ENCODE measurements at regions not wholly inside any gene's neighbourhood (a gene's known extent, or its start where the extent isn't known, plus 50 kb on each side); places are given as distances from the start of the nearest gene placed in this dataset.
"Not testable (repeated sequence)": the region's sequence is repeated elsewhere in the genome, so short reads cannot be mapped to it uniquely, and the experiment has no call there.

DNA sequence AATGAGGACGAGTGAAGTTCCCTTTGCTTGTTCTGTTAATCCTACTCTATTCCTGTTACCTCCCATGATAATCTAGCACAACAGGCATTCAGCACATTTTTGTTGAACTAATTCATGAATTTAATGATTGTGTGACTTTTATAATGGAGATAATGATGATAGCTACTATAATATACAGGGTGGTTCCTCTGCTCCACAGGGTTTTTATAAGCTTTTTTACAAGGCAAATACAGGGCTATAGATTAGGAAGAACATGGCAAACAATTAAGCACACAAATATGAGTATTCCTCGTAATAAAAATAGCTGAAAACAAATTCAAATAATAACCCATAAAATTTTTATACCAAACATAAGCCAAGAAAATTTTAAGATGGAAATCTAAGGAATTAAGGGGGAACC is 145.6 kb upstream of the TMTC1 start:
- no peak for DNase-seq

GRCh38 chr12:29921307-29921706 is 137.6 kb upstream of the TMTC1 start:
- DNase-seq: no peak

- DNase-seq: no peak
Observed at GRCh38 chr12:29908157-29908556, 124.4 kb upstream of the TMTC1 start.

DNA sequence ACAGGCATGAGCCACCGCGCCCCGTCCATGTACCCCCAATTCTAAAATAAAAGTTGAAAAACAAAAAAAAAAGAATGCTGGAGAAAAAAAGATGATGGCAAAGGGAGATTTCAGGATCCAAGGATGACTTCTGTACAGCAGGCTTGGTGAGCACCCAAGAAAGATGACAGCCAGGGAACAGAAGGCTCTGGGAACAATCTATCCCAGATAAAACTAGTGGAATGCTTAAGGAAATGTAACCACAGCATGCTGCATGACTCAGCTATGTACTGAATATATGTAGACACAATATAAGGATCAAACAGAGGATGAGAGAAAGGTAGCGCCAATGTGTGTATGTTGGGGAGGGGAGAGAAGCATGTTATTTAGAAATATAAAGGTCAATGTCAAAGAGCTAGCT is 123.7 kb upstream of the TMTC1 start:
- no peak for DNase-seq

DNA sequence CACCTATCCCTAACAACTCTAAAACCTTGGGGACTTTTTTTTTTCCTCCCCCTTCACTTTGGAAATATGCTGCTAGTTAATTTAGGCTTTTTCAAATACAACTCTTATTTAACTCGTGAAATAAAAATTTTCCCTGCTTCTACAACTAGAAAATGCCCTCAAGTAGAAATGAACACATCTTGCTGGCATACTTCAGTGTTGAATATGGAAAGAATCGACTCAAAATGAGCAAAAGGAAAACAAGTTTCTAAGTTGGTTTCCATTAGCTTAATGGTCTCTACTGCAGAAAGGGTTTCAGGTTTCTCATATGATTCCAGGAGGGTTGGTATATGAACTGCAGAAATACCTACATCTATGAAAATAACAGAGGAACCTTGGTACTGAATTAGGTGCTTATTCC is 118.3 kb upstream of the TMTC1 start:
- no peak for DNase-seq

GRCh38 chr12:29901585-29901984 is 117.8 kb upstream of the TMTC1 start:
- no peak for DNase-seq

DNA sequence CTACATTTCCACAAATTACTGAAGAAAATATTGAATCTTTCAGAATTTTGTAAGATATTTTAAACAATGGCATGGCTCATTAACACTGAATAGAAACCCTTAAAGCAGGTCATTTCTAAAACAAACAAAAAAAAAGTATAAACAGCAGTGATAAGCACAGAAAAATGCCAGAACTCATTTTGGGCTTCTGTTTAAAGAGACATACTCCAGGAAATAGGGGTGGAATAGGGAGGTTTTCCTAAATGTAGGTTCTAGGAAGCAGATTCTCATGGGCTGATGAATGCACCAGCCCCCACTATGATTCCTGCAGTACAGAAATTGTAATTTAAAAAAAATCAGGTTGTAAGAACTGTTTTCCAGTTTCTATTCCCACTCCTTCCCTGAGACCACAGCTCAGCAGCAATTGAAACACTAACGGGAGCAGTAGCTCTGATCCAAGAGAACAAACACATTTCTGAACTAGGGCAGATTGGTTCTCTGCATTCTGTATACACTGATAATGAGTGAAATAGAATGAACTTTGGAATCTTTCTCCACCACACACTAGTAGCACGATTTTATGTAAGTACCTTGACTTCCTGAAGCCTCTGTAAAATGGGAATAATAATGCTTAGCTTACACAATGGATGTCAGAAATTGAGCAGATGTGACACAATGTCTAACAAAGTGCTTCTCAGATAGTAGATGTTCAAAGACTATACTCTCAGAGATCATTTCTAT is 115.6 kb upstream of the TMTC1 start:
- DNase-seq: no peak

DNA sequence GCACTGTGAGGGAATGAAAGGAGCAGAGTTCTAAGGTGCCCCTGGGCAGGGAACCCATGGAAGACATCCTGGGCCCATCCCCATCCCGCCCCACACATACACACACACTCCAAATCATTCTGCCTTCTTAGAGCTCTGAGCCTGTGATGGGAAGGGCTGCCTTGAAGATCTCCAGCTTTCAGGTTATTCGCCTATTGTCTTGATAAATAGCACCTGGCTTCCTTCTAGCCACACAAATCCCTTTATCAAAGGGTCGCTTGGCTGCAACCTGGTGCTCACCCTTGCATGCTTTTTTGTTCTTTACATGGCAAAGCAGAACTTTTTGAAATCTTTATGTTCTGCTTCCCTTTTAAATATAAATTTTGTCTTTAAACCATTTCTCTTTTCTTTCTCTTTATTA is 112.2 kb upstream of the TMTC1 start:
- no peak for DNase-seq

DNA sequence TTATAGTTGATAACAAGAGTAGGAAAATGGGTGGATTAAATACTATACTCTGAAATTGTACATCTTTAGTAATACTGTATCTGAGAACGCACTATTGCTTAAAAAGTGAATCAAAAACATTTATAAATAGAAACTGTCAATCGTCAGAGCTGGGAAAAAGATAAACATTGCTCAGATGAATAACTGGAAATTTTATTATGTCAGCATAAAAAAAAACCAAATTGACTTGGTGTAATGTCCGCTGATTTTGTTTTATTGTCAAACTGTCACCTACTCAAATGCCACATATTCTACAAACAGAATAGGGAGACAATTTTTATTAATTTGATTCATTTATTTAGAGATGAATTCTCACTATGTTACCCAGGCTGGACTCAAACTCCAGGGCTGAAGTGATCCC is 109.3 kb upstream of the TMTC1 start:
- DNase-seq: no peak

- DNase-seq: no peak
Observed at GRCh38 chr12:29891792-29892191, 108.0 kb upstream of the TMTC1 start.

DNA sequence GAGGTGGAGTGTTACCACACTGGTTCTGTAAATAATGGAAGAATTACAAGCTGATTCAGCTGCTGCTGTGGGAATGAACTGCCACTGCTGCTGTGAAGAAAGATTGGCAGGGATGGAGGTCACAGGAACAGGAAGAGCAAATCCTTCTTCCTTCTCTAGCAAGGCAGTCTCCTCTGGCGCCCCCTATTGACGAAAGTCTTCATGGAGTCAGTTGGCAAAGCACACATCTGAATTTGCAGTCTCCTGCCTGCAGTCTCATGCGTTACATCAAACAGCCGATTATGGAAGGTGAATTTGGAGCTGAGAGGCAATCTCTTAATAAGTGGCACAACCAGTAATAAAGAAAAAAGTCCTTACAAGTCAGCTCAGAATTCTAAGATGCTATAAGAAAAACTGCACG is 106.0 kb upstream of the TMTC1 start:
- DNase-seq: peak; percentile 29

DNA sequence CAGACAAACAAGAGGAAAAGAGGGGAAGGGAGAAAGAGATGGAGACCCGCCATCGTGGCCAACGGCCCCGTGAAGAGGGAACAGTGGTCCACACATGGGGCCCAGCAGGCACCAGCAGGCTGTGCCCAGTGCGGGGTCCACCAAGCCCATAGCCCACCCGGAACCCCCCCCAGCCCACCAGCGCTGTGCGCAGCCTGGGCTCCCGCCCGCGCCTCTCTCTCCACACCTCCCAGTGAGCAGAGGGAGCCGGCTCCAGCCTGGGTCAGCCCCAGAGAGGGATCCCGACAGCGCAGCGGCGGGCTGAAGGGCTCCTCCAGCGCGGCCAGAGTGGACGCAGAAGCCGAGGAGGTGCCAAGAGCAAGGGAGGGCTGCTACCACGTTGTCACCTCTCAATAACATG is 105.0 kb upstream of the TMTC1 start:
- no peak for DNase-seq

DNA sequence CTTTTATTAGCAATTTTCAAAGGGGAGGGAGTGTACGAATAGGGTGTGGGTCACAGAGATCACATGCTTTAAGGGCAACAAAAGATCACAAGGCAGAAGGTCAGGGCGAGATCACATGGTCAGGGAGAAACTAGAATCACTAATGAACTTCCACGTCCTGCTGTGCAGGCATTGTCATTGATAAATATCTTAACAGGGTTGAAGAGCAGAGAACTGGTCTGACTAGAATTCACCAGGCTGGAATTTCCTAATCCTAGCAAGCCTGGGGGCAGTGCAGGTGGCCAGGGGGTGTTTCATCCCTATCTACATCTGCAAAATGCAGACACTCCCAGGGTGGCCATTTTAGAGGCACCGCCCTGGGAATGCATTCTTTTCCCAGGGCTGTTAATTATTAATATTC is 101.2 kb upstream of the TMTC1 start:
- DNase-seq: not testable (repeated sequence)

GRCh38 chr12:29883941-29884554 is 100.3 kb upstream of the TMTC1 start:
- no peak for DNase-seq

DNA sequence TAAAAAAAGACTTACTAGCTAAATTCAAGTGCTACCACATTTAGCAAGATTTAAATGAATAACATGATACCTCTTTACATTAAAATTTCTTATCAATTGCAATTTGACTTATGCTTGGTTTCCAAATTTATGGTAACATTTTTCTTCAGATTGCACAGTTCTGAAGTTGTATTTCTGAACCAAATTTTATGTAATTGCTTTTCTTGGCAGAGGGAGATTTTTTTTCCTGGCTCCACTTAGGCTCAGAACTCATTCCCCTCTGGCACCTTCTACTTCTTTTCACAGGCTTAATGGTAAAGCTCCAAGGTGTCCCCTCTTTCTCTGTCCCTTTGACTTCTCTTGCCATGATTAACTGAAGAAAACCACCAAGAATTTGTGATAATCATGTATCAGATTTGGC is 99.8 kb upstream of the TMTC1 start:
- no peak for DNase-seq

DNA sequence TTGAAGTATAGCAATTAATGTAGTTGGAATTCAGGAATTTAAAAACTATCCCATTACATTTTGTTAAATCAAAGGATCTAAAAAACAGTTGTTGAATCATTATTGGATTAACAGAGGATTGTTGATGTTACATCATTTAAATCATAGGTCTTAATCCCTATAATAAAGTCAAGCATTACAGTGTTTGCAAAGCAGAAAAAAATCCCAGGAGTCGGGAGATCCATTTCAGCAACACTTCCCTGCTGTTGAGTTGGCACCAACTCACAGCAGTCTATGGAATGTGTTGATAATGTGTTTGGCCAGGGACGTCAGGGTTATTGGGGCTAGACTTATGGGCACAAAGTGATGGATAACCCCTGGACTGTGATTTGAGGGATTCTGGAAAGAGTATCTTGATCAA is 99.1 kb upstream of the TMTC1 start:
- DNase-seq: no peak

DNA sequence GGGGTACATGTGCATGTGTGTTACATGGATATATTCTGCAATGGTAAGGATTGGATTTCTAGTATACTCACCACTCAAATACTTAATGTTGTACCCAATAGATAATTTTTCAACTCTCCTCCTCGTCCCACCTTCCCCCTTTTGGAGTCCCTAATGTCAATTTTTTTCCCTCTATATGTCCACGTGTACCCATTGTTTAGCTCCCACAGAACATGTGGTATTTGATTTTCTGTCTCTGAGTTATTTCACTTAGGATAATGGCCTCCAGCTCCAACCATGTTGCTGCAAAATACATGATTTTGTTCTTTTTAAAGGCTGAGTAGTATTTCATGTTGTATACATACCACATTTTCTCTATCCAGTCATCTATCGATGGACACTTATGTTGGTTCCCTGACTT is 97.2 kb upstream of the TMTC1 start:
- DNase-seq: no peak

DNA sequence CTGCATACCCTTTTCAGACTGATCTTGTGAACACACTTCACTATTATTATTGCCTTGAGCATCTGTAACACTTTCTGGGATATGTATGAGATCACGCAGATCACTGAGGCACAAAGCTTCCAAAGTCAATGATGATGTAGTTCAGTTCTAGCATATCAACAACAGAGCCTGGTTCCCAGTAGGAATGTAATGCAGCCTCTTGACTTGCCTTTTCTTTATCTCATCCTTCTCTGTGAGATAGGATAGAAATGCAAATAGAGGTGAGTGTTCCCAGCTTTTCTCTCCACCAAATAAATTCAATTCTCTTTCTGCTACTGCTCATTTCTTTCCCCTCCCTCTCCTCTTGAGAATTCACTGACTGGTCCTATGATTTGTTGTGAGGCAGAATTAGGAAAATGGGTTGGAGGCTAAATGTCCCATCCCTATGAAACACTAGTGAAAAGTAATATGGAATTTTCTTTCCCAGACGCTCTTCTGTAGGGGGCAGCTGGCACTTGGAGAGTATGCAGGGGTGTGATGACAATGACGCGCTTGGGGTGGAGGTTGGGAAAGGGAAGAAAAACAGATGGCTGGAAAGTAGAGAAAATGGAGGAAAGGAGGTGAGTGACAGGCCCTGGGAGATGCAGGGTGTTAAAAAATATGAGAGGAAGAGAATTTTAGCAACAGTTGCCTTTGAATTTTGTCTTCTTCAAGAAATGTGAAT is 96.0 kb upstream of the TMTC1 start:
- DNase-seq: no peak

DNA sequence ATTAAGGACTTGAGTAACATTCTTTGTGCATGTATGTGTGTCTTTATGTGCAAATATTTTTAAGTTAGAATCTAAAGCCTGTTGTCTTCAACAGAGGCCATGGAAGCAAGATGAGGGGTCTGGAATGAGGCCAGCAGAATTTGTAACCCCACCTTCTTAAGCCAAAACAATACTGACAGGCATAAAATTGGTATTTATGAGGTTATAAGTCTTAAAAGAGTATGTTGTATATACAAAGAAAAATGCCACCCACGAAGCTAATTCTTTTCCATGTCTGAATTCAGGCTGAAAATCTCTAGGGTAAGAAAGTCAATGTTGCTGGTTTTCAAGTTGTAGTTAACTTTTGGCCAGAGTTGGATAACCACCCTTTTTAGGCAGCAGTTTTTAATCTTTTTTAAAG is 86.2 kb upstream of the TMTC1 start:
- no peak for DNase-seq

- no peak for DNase-seq
Observed at GRCh38 chr12:29867823-29868222, 84.1 kb upstream of the TMTC1 start.

DNA sequence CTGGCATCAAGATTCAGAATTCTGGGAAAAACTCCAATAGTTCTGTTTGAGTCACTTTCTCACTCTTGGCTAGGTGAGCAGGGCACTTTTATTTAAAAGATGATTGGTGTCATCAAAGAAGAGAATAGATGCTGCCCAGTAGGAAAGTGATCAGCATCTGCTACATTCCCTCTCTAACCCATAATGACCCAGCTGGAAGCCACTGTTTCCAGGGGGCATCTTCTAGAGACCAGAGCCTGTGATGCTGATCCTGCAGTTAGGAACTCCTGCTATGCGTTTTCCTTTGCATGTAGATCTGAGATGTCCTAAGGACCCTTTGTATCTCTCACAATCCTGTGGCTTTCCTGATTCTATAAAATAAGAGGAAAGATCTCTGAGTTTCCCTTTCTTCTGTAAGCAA is 79.9 kb upstream of the TMTC1 start:
- no peak for DNase-seq

DNA sequence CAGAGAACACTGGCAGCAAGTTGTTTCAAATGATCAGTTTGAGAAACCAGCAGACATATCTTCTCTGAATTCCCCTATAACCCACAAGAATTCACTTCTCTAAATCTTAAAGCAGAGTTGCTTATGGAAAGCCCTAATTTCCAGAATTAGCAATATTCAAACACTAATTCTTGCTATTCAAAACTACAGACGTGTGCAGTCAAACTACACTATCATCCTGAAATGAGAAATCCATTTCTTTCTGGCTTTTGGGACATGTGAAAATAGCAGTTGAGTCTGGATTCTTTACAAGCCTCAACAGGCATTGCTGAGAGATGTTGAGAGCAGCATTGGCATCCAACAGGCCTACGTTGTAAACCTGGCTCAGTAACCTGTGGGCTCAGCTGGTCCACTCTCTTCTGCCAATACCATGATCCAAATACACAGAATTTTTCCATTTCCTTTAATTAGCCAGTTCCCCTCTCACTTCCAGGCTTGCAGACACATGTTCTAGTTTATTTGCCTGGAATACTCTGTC is 74.6 kb upstream of the TMTC1 start:
- no peak for DNase-seq

- no peak for DNase-seq
Observed at GRCh38 chr12:29847246-29847645, 63.5 kb upstream of the TMTC1 start.

- DNase-seq: no peak
Observed at GRCh38 chr12:29844667-29845066, 60.9 kb upstream of the TMTC1 start.
